A673 (cell line): ENCODE measurements at regions not wholly inside any gene's neighbourhood (a gene's known extent, or its start where the extent isn't known, plus 50 kb on each side); places are given as distances from the start of the nearest gene placed in this dataset.
"Not testable (repeated sequence)": the region's sequence is repeated elsewhere in the genome, so short reads cannot be mapped to it uniquely, and the experiment has no call there.

Experiments
- BruUV-seq: library from RNA; stranded (reverse); fragments of 400-500 nt; replicated peaks from 2 replicates; lab custom pipeline; 2021; lab: Mats Ljungman, UMichigan
- CTCF ChIA-PET: fragments of 300-600 bp; sonication (Branson Sonifier 250); formaldehyde crosslinking; loops from one replicate; lab custom pipeline; 2022; ENCODE audit warnings: antibody characterized with exemption; lab: Charles Lee
- POLR2A ChIA-PET: fragments of 300-600 bp; sonication (Branson Sonifier 250); formaldehyde crosslinking; loops from one replicate; lab custom pipeline; 2022; ENCODE audit warnings: antibody characterized with exemption; ENCODE audit not compliant: low non-redundant PET; lab: Charles Lee
- DNase-seq: peaks from one replicate; pipeline ENCODE4 v3.0.0-alpha.2; 2015; ENCODE audit warnings: low spot score
- H3K27ac ChIP-seq: fragments of 200-600 bp; sonication (generic); 2 replicates; pipeline ENCODE4 v1.5.1; 2016; ENCODE audit warnings: mixed run types, low read depth, mild to moderate bottlenecking, mixed read lengths, antibody characterized with exemption, low read length; ENCODE audit not compliant: poor library complexity, severe bottlenecking
- H3K27me3 ChIP-seq: fragments of 200-600 bp; sonication (generic); replicated peaks from 2 replicates; pipeline ENCODE4 v1.6.1; 2017; ENCODE audit warnings: mixed run types, low read depth, mild to moderate bottlenecking, mixed read lengths, antibody characterized with exemption, low read length; ENCODE audit not compliant: insufficient read depth, poor library complexity
- H3K36me3 ChIP-seq: fragments of 200-600 bp; sonication (generic); 2 replicates; pipeline ENCODE4 v1.6.1; 2016; ENCODE audit warnings: mixed run types, mild to moderate bottlenecking, mixed read lengths, antibody characterized with exemption, low read length; ENCODE audit not compliant: insufficient read depth, poor library complexity, severe bottlenecking
- H3K4me1 ChIP-seq: fragments of 200-600 bp; sonication (generic); 2 replicates; pipeline ENCODE4 v1.6.1; 2017; ENCODE audit warnings: mixed run types, mild to moderate bottlenecking, mixed read lengths, antibody characterized with exemption, low read length; ENCODE audit not compliant: insufficient read depth, poor library complexity, severe bottlenecking
- H3K4me3 ChIP-seq: fragments of 200-600 bp; sonication (generic); 2 replicates; pipeline ENCODE4 v1.5.1; 2016; ENCODE audit warnings: low read depth, mixed run types, mild to moderate bottlenecking, mixed read lengths, low read length; ENCODE audit not compliant: poor library complexity, severe bottlenecking
- H3K9me3 ChIP-seq: fragments of 200-600 bp; sonication (generic); 2 replicates; pipeline ENCODE4 v1.6.1; 2016; ENCODE audit warnings: mixed run types, low read depth, mild to moderate bottlenecking, mixed read lengths, antibody characterized with exemption, low read length; ENCODE audit not compliant: poor library complexity, severe bottlenecking
- EZH2 ChIP-seq: fragments of 200-600 bp; sonication (generic); IDR thresholded peaks from 2 replicates; pipeline ENCODE4 v1.6.1; 2017; ENCODE audit warnings: borderline replicate concordance, low read depth, mild to moderate bottlenecking, mixed read lengths, antibody characterized with exemption, low read length; ENCODE audit not compliant: poor library complexity, severe bottlenecking
- intact Hi-C: fragments of 100-400 bp; cut with micrococcal nuclease; formaldehyde crosslinking; loops from one replicate; pipeline ENCODE4 v1.10.0; 2022; ENCODE audit not compliant: unreplicated experiment
- TF ChIP-seq, protein P1 (sequence below): fragments of 300-800, 200-600 bp; sonication (generic); conservative IDR thresholded peaks from 2 replicates; pipeline ENCODE4 v1.5.1; 2017; ENCODE audit warnings: low read depth, mild to moderate bottlenecking, antibody characterized with exemption, low read length, moderate library complexity, mixed read lengths

- Histone ChIP-seq H3K4me3 (no peak overlapping the region), H3K4me1 (no peaks in the 10 kb centered on the region), H3K9me3 (peaks cover 8% of the 10 kb centered on the region), H3K27me3 (no peaks in the 10 kb centered on the region), H3K36me3 (no peaks in the 10 kb centered on the region), H3K27ac (no peak overlapping the region)
- TF ChIP-seq, protein P1, sequence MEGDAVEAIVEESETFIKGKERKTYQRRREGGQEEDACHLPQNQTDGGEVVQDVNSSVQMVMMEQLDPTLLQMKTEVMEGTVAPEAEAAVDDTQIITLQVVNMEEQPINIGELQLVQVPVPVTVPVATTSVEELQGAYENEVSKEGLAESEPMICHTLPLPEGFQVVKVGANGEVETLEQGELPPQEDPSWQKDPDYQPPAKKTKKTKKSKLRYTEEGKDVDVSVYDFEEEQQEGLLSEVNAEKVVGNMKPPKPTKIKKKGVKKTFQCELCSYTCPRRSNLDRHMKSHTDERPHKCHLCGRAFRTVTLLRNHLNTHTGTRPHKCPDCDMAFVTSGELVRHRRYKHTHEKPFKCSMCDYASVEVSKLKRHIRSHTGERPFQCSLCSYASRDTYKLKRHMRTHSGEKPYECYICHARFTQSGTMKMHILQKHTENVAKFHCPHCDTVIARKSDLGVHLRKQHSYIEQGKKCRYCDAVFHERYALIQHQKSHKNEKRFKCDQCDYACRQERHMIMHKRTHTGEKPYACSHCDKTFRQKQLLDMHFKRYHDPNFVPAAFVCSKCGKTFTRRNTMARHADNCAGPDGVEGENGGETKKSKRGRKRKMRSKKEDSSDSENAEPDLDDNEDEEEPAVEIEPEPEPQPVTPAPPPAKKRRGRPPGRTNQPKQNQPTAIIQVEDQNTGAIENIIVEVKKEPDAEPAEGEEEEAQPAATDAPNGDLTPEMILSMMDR = no peak
- no peak for TF ChIP-seq EZH2
- no peak for DNase-seq
- POLR2A ChIA-PET = no interaction called here
- BruUV-seq = no TSS peak
- CTCF ChIA-PET = no interaction called here
- intact Hi-C loops = no loop called here
Observed at GRCh38 chr15:19974998-19975397, 566.6 kb downstream of the GOLGA6L6 start.

DNA sequence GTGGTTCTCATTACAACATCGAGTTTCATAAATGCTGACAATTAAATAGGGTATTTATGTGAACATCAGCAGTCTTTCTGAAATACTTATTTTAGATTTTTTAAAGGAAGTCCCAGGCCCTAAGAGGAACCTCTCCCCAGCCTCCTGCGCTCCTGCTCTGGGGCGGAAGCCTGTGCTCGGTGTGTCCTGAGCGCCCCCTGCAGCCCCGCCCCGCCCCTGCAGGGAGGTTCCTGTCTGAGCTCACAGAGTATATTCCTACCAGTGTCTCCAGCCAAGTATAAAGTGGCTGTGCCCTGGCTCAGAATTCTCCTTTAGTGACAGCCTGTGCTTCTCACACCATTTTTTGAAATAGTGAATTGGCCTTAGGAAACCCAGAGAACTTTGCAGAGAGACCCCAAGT is 567.9 kb downstream of the GOLGA6L6 start:
- Histone ChIP-seq H3K4me3 (no peak overlapping the region), H3K27ac (no peak overlapping the region), H3K9me3 (peaks cover 11% of the 10 kb centered on the region), H3K4me1 (no peaks in the 10 kb centered on the region), H3K36me3 (no peaks in the 10 kb centered on the region), H3K27me3 (no peaks in the 10 kb centered on the region)
- no TSS peak for BruUV-seq
- no peak for DNase-seq
- ChIA-PET POLR2A (no interaction called here), CTCF (no interaction called here)
- intact Hi-C loops = no loop called here
- TF ChIP-seq, protein P1 = no peak
- no peak for TF ChIP-seq EZH2

- intact Hi-C loops, H3K27me3 ChIP-seq, CTCF ChIA-PET: not testable (repeated sequence)
Observed at GRCh38 chr15:19972582-19972981, 569.0 kb downstream of the GOLGA6L6 start.

DNA sequence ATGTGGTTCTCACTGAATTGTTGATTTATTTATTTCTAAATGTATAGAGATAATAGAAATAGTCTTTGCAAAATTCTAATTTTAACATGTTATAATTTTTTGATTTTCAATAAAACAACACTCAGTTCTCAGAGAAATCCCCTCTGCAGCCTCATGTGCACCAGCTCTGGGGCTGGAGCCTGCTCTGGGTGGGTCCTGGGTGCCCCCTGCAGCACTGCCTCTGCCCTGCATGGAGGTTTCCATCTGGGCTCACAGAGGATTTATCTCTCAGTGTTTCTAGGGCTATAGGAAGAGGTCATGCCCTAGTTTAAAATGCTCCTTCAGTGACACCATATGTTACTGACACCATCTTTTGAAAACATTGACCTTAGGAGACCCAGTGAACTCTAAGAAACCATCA is 576.0 kb downstream of the GOLGA6L6 start:
- intact Hi-C loops, DNase-seq, CTCF ChIA-PET, POLR2A ChIA-PET, H3K36me3 ChIP-seq, H3K27ac ChIP-seq, H3K27me3 ChIP-seq, H3K4me1 ChIP-seq, H3K4me3 ChIP-seq, BruUV-seq: not testable (repeated sequence)
- peaks cover 28% of the 10 kb centered on the region for H3K9me3 ChIP-seq

More at GRCh38 chr15:19972582-19972981, 569.0 kb downstream of the GOLGA6L6 start:
- H3K4me1 ChIP-seq, H3K27ac ChIP-seq, BruUV-seq, DNase-seq, H3K4me3 ChIP-seq, H3K36me3 ChIP-seq, POLR2A ChIA-PET: not testable (repeated sequence)
- H3K9me3 ChIP-seq = peaks cover 20% of the 10 kb centered on the region

DNA sequence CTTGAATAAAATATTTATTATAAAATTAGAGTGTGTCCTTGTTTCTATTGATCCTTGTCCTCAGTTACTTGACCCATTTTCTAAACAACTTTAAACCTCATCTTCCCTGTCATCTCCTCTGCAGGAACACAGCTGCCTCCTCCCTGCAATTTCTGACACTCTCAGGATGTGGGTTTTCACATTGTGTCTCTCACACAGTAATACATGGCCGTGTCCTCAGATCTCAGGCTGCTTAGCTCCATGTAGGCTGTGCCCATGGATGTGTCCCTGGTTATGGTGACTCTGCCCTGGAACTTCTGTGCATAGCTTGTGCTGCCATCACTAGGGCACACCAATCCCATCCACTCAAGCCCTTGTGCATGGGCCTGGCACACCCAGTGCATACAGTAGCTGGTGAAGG is 577.1 kb downstream of the GOLGA6L6 start:
- BruUV-seq = not testable (repeated sequence)

More for the DNA sequence above, 577.1 kb downstream of the GOLGA6L6 start:
- H3K27me3 ChIP-seq, CTCF ChIA-PET, H3K4me3 ChIP-seq, POLR2A ChIA-PET, DNase-seq, intact Hi-C loops, H3K4me1 ChIP-seq, H3K27ac ChIP-seq, H3K36me3 ChIP-seq: not testable (repeated sequence)
- peaks cover 24% of the 10 kb centered on the region for H3K9me3 ChIP-seq
